Upper lobe of left lung (tissue), 6 donors: ENCODE measurements at regions not wholly inside any gene's neighbourhood (a gene's known extent, or its start where the extent isn't known, plus 50 kb on each side); places are given as distances from the start of the nearest gene placed in this dataset.

ENCODE experiments used
- ATAC-seq, 2 donors: fragments of 200-7000 bp; cut with Tn5 transposase; one replicate each; pipeline ENCODE4 v1.9.1; 2022; ENCODE audit warnings: mild to moderate bottlenecking in 2 of 2, moderate library complexity in 2 of 2; ENCODE audit not compliant: low FRiP score in 2 of 2
- DNase-seq, 2 donors: peaks; one replicate each; pipeline ENCODE4 v3.0.0-alpha.2; 2019 to 2020
- H3K27ac ChIP-seq, 4 donors: fragments of 200-600 bp; sonication (generic); one replicate each; pipeline ENCODE4 v1.5.1; 2016 to 2019
- H3K27me3 ChIP-seq, 4 donors: fragments of 200-600 bp; sonication (generic); one replicate each; pipeline ENCODE4 v1.5.1; 2017 to 2019
- H3K36me3 ChIP-seq, 4 donors: fragments of 200-600 bp; sonication (generic); one replicate each; pipeline ENCODE4 v1.5.1; 2016 to 2019
- H3K4me1 ChIP-seq, 4 donors: fragments of 200-600 bp; sonication (generic); one replicate each; pipeline ENCODE4 v1.5.1; 2018 to 2019
- H3K4me3 ChIP-seq, 4 donors: fragments of 200-600 bp; sonication (generic); one replicate each; pipeline ENCODE4 v1.5.1; 2017 to 2019; ENCODE audit warnings: mild to moderate bottlenecking in 2 of 4, moderate library complexity in 1 of 4
- H3K9me3 ChIP-seq, 4 donors: fragments of 200-600 bp; sonication (generic); one replicate each; pipeline ENCODE4 v1.5.1; 2018 to 2019
- EP300 ChIP-seq, 4 donors: sonication (generic); formaldehyde crosslinking; IDR thresholded peaks; one replicate each; pipeline ENCODE4 v1.5.1; 2017; ENCODE audit warnings: antibody characterized with exemption in 4 of 4, control low read depth in 2 of 4
- POLR2A ChIP-seq, 4 donors: fragments of 450-650 bp; IDR thresholded peaks; one replicate each; pipeline ENCODE4 v1.5.1; 2016 to 2017; ENCODE audit warnings: antibody characterized with exemption in 4 of 4, mild to moderate bottlenecking in 2 of 4
- POLR2AphosphoS5 ChIP-seq, 2 donors: sonication (generic); formaldehyde crosslinking; IDR thresholded peaks; one replicate each; pipeline ENCODE4 v1.5.1; 2017; ENCODE audit warnings: antibody characterized with exemption in 2 of 2
- WGBS, 2 donors: methylation state at CpG; one replicate each; pipeline ENCODE4 v1.1.5; 2017 to 2018; 5-methylcytosine and 5-hydroxymethylcytosine counted together
- TF ChIP-seq, protein P1 (sequence below), 6 experiments: fragments of 450-650 bp in 4 of 6; fragments of 200-600 bp in 2 of 6; sonication (generic) in 2 of 6; IDR thresholded peaks; one replicate each; pipeline ENCODE4 v1.5.1; 2016 to 2019; ENCODE audit warnings: antibody characterized with exemption in 6 of 6
- donor health status: DM: no; HTN: no; CAD: no; lungs with moderate emphysema.
- donor health status: DM: no; HTN: yes; CAD: no; lungs with severe emphysema.

DNA sequence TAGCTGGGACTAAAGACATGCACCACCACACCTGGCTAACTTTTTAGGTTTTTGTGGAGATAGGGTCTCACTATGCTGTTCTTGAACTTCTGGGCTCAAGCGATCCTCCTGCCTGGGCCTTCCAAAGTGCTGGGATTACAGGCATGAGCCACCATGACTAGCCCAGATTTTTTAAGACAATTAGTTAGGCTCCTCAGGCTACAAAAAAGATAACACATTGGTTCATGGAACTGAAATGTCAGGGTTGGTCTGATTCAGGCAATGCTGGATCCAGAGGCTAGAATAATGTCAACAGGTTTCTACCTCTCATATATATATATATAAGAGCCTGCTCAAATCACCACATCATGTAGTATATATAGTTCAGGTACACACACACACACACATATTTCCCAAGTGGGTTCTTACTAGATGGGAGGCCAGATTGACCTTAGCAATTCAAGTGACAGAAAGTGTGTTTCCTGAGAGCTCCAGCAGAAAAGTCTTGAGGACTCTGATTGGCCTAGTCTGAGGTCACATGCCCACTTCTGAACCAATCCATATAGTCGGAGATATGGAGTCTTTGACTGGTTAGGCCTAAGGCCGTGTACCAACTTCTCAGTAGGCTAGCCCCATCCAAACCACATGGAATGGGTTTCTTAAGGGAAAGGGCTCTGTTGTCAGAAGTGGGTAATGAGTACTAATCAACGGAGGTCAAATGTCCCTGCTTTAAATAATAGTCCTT, 72.6 kb upstream of the LAPTM4A start:
- H3K27ac ChIP-seq: no peak overlapping the region
- no peaks in the 10 kb centered on the region for H3K9me3 ChIP-seq
- 94 to 96% methylated on average over 4 of the region's 4 CpGs for WGBS, 2 donors
- ATAC-seq (no peak), DNase-seq (no peak)
- peaks cover 0 to 4% (median 0%) of the 10 kb centered on the region in 4 donors for H3K4me1 ChIP-seq
- H3K4me3 ChIP-seq: no peak overlapping the region
- no peaks in the 10 kb centered on the region for H3K27me3 ChIP-seq
- H3K36me3 ChIP-seq: no peaks in the 10 kb centered on the region
- TF ChIP-seq POLR2A (IDR thresholded peaks at IDR 0.05): no peak

DNA sequence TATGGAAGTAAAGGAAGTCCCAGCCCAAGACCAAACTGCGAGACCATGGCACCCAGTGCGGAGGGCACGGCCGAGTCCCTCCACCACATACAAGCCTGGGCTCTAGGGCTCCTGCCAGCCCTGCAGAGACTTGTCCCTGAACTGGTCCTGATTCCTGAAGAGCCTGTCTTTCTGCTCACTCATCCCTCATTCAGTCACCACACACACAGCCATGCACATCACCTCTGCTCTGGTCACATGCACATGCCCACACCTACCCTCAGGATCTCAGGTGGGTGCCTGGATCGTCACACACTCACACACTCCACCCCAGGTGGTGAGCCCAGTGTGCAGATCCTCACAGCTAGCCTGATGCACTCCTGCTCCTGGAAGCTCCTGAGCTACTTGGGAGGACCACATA, 71.4 kb upstream of the LAPTM4A start:
- H3K36me3 ChIP-seq: no peaks in the 10 kb centered on the region
- WGBS, 2 donors: 92 to 100% methylated on average over 4 to 5 of the region's 5 CpGs
- H3K27me3 ChIP-seq: no peaks in the 10 kb centered on the region
- DNase-seq: no peak
- H3K27ac ChIP-seq: no peak overlapping the region
- TF ChIP-seq, protein P1, sequence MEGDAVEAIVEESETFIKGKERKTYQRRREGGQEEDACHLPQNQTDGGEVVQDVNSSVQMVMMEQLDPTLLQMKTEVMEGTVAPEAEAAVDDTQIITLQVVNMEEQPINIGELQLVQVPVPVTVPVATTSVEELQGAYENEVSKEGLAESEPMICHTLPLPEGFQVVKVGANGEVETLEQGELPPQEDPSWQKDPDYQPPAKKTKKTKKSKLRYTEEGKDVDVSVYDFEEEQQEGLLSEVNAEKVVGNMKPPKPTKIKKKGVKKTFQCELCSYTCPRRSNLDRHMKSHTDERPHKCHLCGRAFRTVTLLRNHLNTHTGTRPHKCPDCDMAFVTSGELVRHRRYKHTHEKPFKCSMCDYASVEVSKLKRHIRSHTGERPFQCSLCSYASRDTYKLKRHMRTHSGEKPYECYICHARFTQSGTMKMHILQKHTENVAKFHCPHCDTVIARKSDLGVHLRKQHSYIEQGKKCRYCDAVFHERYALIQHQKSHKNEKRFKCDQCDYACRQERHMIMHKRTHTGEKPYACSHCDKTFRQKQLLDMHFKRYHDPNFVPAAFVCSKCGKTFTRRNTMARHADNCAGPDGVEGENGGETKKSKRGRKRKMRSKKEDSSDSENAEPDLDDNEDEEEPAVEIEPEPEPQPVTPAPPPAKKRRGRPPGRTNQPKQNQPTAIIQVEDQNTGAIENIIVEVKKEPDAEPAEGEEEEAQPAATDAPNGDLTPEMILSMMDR (IDR thresholded peaks at IDR 0.05): no peak
- TF ChIP-seq POLR2AphosphoS5 (IDR thresholded peaks at IDR 0.05) (no peak), EP300 (IDR thresholded peaks at IDR 0.05) (no peak), POLR2A (IDR thresholded peaks at IDR 0.05) (no peak)
- peaks cover 0 to 4% (median 0%) of the 10 kb centered on the region in 4 donors for H3K4me1 ChIP-seq
- H3K4me3 ChIP-seq: no peak overlapping the region
- no peaks in the 10 kb centered on the region for H3K9me3 ChIP-seq
- no peak for ATAC-seq

DNA sequence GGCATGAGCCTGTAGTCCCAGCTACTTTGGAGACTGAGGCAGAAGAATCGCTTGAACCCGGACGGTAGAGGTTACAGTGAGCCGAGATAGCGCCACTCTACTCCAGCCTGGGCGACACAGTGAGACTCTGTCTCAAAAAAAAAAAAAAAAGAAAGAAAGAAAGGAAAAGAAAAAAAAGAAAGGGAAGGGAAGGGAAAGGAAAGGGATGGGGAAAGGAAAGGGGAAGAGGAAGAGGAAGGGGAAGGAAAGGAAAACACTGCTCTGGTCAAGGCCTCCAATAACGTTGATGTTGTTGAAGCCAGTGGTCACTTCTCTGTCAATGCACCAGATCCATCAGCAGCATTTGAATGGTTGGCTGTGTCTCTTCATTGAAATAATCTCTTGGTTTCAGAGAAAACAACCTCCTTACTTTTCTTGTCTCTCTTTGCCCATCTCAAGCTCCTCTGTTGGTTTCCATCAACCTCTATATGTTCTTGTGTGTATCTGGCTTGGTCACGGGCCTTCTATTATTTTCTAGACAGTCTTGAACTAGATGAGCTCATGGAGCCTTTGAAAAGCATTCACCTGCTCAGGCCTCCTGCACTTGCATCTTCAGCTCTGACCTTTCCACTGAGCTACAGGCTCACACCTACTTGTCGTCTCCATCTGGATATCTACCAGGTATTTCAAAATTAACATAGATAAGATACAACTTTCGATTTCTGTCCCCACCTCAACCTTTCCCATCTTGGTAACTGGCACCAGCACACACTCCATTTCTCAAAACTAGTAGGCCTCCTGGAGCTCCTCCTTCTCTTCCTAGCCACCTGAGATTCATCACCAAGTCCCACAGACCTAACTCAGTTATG, 69.4 kb upstream of the LAPTM4A start:
- Histone ChIP-seq H3K4me1 (peaks cover 0 to 4% (median 0%) of the 10 kb centered on the region in 4 donors), H3K27ac (no peak overlapping the region), H3K27me3 (no peaks in the 10 kb centered on the region), H3K4me3 (no peak overlapping the region), H3K9me3 (no peaks in the 10 kb centered on the region), H3K36me3 (no peaks in the 10 kb centered on the region)
- WGBS, 2 donors: 93 to 95% methylated on average over 10 of the region's 10 CpGs
- ATAC-seq (no peak), DNase-seq (no peak)
- TF ChIP-seq POLR2AphosphoS5 (IDR thresholded peaks at IDR 0.05) (no peak), POLR2A (IDR thresholded peaks at IDR 0.05) (no peak), EP300 (IDR thresholded peaks at IDR 0.05) (no peak)
- TF ChIP-seq, protein P1 (IDR thresholded peaks at IDR 0.05): no peak

DNA sequence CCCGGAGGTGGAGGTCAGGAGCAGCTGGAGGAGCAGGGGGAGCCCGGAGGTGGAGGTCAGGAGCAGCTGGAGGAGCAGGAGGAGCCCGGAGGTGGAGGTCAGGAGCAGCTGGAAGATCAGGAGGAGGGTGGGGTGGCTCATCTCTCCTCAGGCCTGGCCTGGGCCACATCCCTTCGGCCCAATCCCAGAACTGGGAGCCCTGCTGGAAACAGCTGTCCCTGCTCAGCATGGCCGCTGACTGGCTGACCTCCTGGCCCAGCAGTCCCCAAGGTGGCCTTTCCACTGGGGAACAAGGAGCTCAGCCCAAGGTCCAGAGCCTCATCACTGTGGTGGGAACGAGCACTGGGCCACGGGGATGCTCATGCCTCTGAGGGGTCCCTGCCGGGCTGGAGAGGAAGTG, 66.6 kb upstream of the LAPTM4A start:
- Histone ChIP-seq H3K4me3 (no peak overlapping the region), H3K36me3 (no peaks in the 10 kb centered on the region), H3K4me1 (no peaks in the 10 kb centered on the region), H3K27ac (no peak overlapping the region), H3K27me3 (no peaks in the 10 kb centered on the region), H3K9me3 (no peaks in the 10 kb centered on the region)
- 78 to 87% methylated on average over 7 to 8 of the region's 8 CpGs for WGBS, 2 donors
- ATAC-seq (no peak), DNase-seq (no peak)
- no peak for TF ChIP-seq EP300 (IDR thresholded peaks at IDR 0.05)
- TF ChIP-seq, protein P1 (IDR thresholded peaks at IDR 0.05): no peak
- TF ChIP-seq POLR2A (IDR thresholded peaks at IDR 0.05): no peak
- no peak for TF ChIP-seq POLR2AphosphoS5 (IDR thresholded peaks at IDR 0.05)

DNA sequence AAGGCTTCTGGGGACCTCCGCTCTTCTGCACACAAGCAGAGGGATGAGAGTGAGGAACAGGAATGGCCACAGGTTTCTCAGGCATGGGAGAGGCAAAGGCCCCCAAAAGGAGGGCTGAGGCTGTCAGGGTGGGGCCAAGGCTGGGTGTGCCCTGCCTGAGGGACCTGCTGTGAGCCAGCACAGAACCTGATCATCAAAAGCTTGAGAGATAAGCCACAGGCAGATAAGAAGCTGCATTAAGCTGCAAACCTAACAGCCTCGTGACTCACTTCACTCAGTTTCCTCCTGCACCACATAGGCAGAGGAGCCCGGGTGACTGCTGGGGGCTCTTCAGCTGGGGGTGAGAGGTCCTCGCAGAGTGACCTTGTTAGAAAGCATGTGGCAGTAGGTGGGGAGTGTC, 64.5 kb upstream of the LAPTM4A start:
- H3K27ac ChIP-seq: no peak overlapping the region
- H3K9me3 ChIP-seq: no peaks in the 10 kb centered on the region
- H3K4me3 ChIP-seq: no peak overlapping the region
- DNase-seq: no peak
- H3K4me1 ChIP-seq: no peaks in the 10 kb centered on the region
- ATAC-seq: no peak
- TF ChIP-seq POLR2AphosphoS5 (IDR thresholded peaks at IDR 0.05) (no peak), EP300 (IDR thresholded peaks at IDR 0.05) (no peak), POLR2A (IDR thresholded peaks at IDR 0.05) (no peak)
- TF ChIP-seq, protein P1 (IDR thresholded peaks at IDR 0.05): no peak
- WGBS, 2 donors: 71 to 88% methylated on average over 3 to 4 of the region's 4 CpGs
- no peaks in the 10 kb centered on the region for H3K36me3 ChIP-seq
- no peaks in the 10 kb centered on the region for H3K27me3 ChIP-seq
